ENCODE measurements at regions not wholly inside any gene's neighbourhood (a gene's known extent, or its start where the extent isn't known, plus 50 kb on each side); places are given as distances from the start of the nearest gene placed in this dataset.
A peak's percentile ranks its signal among the peaks of the same experiment; 100 is the strongest.
"Not testable (repeated sequence)": the region's sequence is repeated elsewhere in the genome, so short reads cannot be mapped to it uniquely, and the experiment has no call there.

DNA sequence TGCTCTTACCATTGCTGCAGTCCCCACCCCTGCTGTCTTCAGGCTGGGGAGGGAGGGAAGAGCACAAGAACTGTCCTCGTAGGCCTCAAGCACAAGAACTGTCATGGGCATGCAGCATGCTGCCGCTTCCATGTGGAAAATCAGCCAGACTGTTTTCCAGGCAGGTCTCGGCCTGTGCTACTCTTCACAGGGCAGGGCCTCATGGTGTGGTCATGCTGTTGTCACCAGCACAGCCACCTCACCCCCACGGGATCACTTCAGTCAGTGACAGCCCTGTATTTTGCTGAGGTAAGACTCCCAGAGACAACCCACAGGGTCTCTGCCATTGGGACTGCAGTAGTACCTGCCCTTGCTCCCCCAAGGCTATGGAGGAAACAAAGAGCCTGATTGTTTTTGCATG is 205.3 kb downstream of the NAP1L3 start:
- no peak for DNase-seq

GRCh38 chrX:93466383-93466782 is 207.0 kb downstream of the NAP1L3 start:
- no peak for DNase-seq

DNA sequence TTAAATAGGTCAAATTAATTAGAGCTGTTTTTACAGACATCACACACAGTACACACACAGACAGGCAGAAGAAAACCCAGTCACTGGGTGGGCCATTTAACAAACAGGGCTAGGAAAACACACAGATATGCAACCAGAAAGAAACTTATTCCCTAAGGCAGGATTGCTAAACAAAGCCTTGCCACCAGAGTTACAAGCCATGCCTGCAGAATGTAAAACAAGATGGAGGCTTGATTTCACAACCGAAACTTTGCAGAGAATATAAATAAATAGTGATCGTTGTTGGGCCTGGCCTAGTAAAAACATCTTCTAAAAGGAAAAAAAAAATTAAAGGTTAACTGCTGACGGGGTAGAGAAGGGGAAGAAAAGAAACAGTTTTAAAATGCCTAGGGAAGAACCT is 212.3 kb downstream of the NAP1L3 start:
- DNase-seq = no peak

DNA sequence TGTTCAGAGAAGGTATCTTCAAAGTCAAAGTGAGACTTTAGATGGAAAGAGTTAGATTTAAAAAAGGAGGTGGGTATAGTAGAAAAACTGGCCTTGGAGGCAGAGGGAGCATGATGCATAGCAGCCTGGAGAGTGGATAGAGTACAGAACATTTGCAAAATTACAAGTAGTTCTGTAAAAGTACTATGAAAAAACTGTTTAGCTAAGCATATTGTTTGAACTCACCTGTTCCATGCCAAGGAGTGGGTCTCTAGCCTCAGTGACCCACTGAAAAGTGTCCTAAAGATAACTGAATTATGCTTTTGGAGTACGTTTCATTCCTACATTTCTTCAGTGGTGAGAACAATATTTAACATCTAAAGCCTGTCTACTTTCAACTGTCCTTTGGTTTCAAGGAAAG is 218.9 kb downstream of the NAP1L3 start:
- no peak for DNase-seq

- DNase-seq = not testable (repeated sequence)
These were observed 238.7 kb downstream of the NAP1L3 start for GRCh38 chrX:93434721-93435120.

DNA sequence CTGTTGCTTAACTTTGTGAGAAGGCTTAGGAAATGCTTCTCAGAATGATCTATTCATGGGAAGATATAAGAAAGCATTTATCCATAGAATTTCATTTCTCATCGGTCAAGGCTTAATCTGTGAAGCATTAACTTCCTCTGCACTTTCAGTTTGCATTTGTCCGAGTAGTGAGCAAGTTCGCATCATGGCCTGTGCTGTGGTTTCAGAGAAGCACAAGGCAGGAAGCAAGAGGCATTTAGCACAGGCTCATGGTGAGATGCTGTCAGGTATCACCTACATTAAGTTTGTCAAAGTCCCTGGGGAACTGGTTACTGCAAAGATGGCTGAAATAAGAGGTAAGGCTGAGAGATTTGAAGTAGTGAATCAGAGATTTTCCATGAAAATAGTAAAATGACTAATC is 244.9 kb downstream of the NAP1L3 start:
- no peak for DNase-seq

DNA sequence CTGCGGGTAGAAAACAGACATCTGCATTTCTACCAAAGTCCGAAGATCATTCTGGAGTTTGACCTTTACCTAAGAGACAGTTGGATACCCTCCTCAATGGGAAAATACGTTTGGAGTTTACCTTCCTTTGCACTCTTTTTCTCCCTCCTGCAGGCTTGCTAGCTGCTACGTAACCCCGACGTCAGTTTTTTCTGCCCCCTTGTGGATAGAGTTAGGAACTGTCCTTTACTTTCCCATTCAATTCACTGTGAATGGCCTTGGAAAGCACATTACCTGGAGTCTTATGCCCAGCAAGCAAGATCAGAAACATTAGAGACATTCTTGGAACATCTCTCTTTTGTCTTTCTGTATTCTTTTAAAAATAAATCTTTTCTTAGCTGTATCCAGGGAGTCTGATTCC is 250.7 kb downstream of the NAP1L3 start:
- DNase-seq = peak in 1 of 2 experiments; percentile 18

DNA sequence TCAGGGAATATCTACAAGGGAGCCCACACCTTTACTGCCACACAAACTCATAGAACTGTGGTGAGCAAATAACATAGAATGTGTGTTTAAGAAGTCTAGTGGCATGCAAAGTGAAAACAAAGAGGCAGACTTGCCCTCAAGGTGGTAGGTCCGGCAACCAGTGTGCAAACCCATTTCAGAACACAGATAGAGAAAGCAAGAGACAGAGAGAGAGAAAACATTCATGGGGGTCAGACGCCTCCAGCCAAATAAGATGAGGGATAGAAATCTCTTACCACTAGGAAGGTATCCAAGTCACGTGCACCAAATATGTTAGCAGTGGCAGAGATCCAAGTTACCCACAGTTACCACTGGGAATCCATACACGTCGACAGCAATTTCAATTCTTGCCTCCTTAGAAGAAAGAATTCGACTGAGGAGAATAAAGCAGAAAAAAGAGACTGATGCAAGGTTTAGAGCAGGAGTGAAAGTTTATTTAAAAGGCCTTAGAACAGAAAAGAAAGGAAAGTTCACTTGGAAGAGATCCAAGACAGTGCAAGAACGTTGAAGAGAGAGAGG is 252.8 kb downstream of the NAP1L3 start:
- DNase-seq = no peak

- no peak for DNase-seq
These were observed 253.3 kb downstream of the NAP1L3 start for GRCh38 chrX:93420090-93420489.

DNA sequence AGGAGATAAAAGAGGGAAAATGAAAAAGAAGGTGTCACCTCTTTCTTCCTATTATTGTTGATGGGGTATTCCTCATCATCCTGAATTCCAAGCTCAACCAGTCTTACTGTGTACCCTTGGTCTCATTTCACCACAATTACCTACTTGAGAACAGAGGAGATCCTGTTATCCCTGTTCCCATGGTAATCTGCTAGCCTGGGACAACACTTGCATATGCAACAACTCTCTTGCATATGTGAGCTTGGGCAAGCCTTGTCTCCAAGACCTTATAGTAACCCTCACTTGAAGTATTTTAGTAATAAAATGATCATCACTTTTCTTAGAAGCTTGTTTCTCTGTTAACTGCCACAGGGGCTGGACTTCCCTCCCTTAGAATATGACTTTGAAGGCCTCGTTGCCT is 253.7 kb downstream of the NAP1L3 start:
- DNase-seq = no peak

- no peak for DNase-seq
These were observed 269.3 kb downstream of the NAP1L3 start for GRCh38 chrX:93404121-93404520.

GRCh38 chrX:93354651-93355050 is 318.7 kb downstream of the NAP1L3 start:
- DNase-seq = no peak

DNA sequence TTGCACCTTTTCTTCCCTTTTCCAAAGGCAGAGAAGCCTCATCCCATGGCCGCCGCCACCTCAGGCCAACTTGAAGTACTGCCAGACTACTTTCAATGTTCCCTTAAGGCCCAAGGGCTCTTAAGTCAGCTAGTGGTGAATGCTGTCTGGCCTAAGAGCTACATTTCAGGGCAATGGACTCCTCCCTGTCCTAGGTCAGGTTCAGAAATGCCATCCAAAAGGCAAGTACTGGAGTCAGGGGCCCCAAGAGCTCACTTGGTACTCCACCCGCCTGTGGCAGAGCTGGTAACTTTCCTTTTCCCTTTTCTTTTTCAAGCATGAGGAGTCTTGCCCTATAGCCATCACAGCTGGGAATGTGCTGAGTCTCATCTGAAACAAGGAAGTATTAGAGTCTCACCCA is 327.1 kb downstream of the NAP1L3 start:
- no peak for DNase-seq

DNA sequence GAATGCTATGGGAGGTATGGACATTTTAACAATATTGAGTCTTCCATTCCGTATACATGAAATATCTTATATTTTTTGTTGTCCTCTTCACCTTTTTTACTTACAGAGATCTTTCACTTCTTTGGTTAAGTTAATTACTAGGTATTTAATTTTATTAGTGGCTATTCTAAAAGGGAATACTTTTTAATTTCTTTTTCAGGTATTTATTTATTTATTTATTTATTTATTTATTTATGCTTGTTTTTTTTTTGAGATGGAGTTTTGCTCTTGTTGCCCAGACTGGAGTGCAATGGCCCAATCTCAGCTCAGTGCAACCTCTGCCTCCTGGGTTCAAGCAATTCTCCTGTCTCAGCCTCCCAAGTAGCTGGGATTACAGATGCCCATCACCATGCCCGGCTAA is 329.1 kb downstream of the NAP1L3 start:
- DNase-seq = not testable (repeated sequence)

DNA sequence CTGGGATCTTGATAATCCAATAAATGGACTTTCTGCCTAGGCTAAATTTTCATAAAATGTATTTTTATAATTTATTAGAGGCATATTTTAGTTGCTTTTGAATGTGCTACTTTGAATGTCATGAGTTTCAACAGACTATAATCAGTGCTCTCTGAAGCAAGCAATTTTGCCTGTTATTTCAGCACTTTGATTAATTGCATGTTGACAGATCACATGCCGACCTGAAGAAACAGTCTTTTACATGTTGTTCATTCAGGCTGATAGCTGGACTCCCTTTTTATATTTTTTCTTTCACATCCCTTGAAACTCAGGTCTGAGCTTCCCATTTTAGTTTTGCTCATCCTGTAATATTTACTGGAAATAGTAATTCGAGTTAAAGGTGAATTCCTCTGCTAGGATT is 341.0 kb downstream of the NAP1L3 start:
- DNase-seq = no peak

GRCh38 chrX:93322110-93322509 is 351.3 kb downstream of the NAP1L3 start:
- DNase-seq = no peak

DNA sequence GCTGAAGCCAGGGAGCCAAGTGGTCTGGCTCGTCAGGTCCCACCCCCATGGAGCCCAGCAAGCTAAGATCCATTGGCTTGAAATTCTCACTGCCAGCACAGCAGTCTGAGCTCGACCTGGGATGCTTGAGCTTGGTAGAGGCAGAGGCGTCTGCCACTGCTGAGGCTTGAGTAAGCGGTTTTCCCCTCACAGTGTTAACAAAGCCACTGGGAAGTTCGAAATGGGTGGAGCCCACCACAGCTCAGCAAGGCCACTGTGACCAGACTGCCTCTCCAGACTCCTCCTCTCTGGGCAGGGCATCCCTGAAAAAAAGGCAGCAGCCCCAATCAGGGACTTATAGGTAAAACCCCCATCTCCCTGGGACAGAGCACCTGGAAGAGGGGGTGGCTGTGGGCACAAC is 353.8 kb downstream of the NAP1L3 start:
- no peak for DNase-seq

Data from activated T-cell treated with anti-CD3 and anti-CD28 coated beads, Interleukin-2, amount 50 U/mL, for 48 hours (primary cell).